Loucy (cell line): ENCODE measurements at regions not wholly inside any gene's neighbourhood (a gene's known extent, or its start where the extent isn't known, plus 50 kb on each side); places are given as distances from the start of the nearest gene placed in this dataset.

Source experiments
- EZH2phosphoT487 ChIP-seq: fragments of 200-600 bp; IDR thresholded peaks from 2 replicates; pipeline ENCODE4 v1.6.1; 2018; ENCODE audit warnings: antibody characterized with exemption, mild to moderate bottlenecking, moderate library complexity, borderline replicate concordance
- TF ChIP-seq, protein P1 (sequence below): fragments of 200-600 bp; sonication (generic); conservative IDR thresholded peaks from 2 replicates; pipeline ENCODE4 v1.5.1; 2014; ENCODE audit warnings: mild to moderate bottlenecking, antibody characterized with exemption, low read length

DNA sequence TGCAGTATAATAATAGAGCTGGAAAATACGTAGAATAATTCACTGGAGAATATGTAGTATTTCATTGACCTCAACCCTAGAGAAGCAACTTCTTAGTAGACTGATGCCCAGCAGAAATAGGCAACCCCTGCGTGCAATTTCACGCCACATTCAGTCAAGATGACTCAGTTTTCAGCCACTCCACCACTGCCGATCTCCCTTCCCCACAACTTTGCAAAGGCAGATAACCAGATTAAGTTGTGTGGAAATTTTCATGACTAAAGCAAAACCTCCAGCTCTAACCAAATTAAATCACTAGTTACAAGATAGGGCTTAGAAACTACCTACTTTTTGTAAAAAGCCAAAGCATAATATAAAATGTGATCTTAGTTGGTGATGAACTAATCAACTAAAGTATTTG is 63.3 kb upstream of the STK17B start:
- TF ChIP-seq, protein P1, sequence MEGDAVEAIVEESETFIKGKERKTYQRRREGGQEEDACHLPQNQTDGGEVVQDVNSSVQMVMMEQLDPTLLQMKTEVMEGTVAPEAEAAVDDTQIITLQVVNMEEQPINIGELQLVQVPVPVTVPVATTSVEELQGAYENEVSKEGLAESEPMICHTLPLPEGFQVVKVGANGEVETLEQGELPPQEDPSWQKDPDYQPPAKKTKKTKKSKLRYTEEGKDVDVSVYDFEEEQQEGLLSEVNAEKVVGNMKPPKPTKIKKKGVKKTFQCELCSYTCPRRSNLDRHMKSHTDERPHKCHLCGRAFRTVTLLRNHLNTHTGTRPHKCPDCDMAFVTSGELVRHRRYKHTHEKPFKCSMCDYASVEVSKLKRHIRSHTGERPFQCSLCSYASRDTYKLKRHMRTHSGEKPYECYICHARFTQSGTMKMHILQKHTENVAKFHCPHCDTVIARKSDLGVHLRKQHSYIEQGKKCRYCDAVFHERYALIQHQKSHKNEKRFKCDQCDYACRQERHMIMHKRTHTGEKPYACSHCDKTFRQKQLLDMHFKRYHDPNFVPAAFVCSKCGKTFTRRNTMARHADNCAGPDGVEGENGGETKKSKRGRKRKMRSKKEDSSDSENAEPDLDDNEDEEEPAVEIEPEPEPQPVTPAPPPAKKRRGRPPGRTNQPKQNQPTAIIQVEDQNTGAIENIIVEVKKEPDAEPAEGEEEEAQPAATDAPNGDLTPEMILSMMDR = no peak
- no peak for TF ChIP-seq EZH2phosphoT487
